AG10803 (cell line): ENCODE measurements at regions not wholly inside any gene's neighbourhood (a gene's known extent, or its start where the extent isn't known, plus 50 kb on each side); places are given as distances from the start of the nearest gene placed in this dataset.

Experiments used
- DNase-seq: peaks from one replicate; pipeline ENCODE4 v3.0.0; 2010; ENCODE audit warnings: low read depth
- H3K4me3 ChIP-seq: 2 replicates; pipeline ENCODE4 v1.5.1; 2011; ENCODE audit warnings: mild to moderate bottlenecking, low read length, control low read depth
- CTCF ChIP-seq: conservative IDR thresholded peaks from 2 replicates; pipeline ENCODE4 v1.5.1; 2011; ENCODE audit warnings: mild to moderate bottlenecking, low read length, control low read depth, inconsistent platforms

DNA sequence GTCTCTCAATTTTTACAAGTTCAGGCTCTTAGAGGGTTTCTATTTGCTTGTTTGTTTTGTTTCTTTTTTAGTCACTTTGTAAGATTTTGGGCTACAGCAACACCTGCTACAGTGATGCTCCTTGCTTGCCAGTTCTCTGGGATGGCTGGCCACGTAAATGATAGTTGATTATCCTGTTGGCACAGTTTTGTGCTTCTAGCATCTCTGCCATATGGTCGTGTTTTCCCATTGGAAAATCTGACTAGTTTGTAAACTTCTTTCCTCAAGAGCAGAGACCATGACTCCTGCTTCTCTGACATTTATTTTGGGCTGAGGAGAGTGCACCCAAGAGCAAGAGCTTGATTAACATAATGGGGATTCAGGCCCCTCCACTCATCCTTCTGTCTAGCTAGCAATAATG, 1621.6 kb upstream of the RAG2 start:
- H3K4me3 ChIP-seq, result no peak overlapping the region
- TF ChIP-seq CTCF, result no peak
- DNase-seq, result no peak

- no peak for TF ChIP-seq CTCF
- no peak for DNase-seq
- H3K4me3 ChIP-seq, result no peak overlapping the region
These were observed 1610.9 kb upstream of the RAG2 start for GRCh38 chr11:38208951-38209350.

DNA sequence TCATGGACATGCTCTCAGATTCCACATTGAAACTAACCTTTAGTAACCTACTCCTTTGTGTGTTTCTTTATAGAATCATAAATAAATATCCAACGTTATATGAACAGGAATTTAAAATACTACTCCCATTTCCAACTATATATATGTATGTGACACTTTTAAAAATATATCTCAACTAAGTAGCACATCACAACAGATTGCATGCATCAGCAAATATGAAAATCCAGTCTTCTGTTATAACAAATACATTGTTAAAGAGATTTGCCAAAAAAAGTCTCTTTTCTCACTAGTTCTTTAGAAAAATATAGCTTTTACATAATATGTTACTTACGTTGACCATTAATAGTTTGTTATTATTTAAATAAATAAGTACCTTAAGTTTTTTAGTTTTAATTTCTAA, 1608.6 kb upstream of the RAG2 start:
- DNase-seq, result no peak
- no peak for TF ChIP-seq CTCF
- H3K4me3 ChIP-seq, result no peak overlapping the region

GRCh38 chr11:38191101-38191500, 1593.1 kb upstream of the RAG2 start:
- no peak for DNase-seq
- no peak for TF ChIP-seq CTCF
- H3K4me3 ChIP-seq, result no peak overlapping the region

DNA sequence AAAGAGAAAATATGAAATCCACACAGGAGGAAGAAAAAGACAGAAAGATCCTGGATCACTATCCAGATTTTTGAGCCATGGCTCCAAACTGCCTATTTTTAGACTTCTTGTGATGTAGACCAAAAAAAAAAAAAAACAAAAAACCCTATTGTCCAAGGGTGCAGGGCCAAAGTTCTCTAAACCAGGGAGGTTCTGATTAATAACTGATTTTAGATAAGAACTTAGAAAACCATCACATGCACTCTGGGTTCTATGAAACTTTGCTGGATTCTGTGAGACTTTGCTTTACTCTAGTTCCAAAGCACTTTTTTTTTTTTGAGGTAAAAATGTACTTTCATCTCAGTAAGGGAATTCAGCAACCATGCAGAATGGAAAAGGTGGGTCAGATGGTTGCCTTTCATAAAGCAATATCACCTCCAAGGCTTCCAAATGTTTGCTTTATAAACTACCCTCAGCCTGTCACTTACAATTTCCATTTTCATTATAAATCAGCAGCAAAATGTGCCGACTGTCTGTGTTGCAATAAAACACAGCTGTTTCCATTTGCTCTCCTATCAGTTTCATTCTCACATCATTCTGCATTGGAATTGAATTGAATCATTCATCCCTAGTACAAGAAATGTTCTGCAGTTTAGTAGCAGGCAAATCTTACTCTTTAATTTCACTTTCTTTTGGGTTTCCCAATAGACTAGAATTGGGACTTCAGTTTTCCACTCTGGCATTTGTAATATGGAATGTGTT, 1584.3 kb upstream of the RAG2 start:
- no peak for DNase-seq
- no peak for TF ChIP-seq CTCF
- no peak overlapping the region for H3K4me3 ChIP-seq

GRCh38 chr11:38176686-38177322, 1578.8 kb upstream of the RAG2 start:
- no peak overlapping the region for H3K4me3 ChIP-seq
- TF ChIP-seq CTCF, result no peak
- no peak for DNase-seq

DNA sequence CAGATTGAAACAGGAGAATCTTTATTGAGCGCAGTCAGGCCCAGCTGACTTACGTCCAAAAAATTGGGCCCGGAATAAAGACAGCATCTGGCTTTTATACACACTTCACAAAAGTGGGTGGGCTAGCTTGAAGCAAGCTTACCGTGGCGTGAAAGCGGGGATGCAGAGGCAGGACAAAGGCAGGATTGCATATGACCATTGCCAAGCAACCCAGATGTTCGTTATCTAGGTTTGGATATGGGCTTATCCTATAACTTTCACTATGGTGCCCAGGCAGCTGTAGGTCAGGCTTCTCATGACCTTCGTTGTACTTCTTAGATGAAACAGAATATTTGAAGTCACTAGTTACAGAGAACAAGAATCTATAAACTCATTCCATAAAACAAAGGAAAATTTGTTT, 1575.6 kb upstream of the RAG2 start:
- H3K4me3 ChIP-seq, result no peak overlapping the region
- no peak for DNase-seq
- TF ChIP-seq CTCF, result no peak
